OCI-LY7 (cell line): ENCODE measurements at regions not wholly inside any gene's neighbourhood (a gene's known extent, or its start where the extent isn't known, plus 50 kb on each side); places are given as distances from the start of the nearest gene placed in this dataset.

Experiments
- BruUV-seq: library from RNA; stranded (reverse); fragments of 400-500 nt; replicated peaks from 2 replicates; lab custom pipeline; 2021; lab: Mats Ljungman, UMichigan
- CTCF ChIA-PET: fragments of 300-600 bp; sonication (Branson Sonifier 250); formaldehyde crosslinking; loops from one replicate; lab custom pipeline; 2022; ENCODE audit warnings: antibody characterized with exemption; ENCODE audit not compliant: unreplicated experiment; lab: Charles Lee
- POLR2A ChIA-PET: fragments of 300-600 bp; sonication (Branson Sonifier 250); formaldehyde crosslinking; loops from one replicate; lab custom pipeline; 2022; ENCODE audit warnings: antibody characterized with exemption; lab: Charles Lee
- DNase-seq: peaks from one replicate; pipeline ENCODE4 v3.0.0-alpha.2; 2015; ENCODE audit warnings: low spot score
- H2AFZ ChIP-seq: fragments of 200-600 bp; sonication (generic), shearing (Covaris generic); 2 replicates; pipeline ENCODE4 v1.6.1; 2014; ENCODE audit warnings: mild to moderate bottlenecking, antibody characterized with exemption, low read length, moderate library complexity
- H3K27ac ChIP-seq: fragments of 200-600 bp; sonication (generic); 2 replicates; pipeline ENCODE4 v1.5.1; 2014; ENCODE audit warnings: mixed run types, low read depth, mild to moderate bottlenecking, moderate library complexity, low read length, inconsistent platforms; ENCODE audit not compliant: poor library complexity, severe bottlenecking
- H3K36me3 ChIP-seq: fragments of 200-600 bp; sonication (generic); 2 replicates; pipeline ENCODE4 v1.6.1; 2014; ENCODE audit warnings: mild to moderate bottlenecking, antibody characterized with exemption, low read length, moderate library complexity, mixed read lengths; ENCODE audit not compliant: insufficient read depth
- H3K4me1 ChIP-seq: fragments of 200-600 bp; sonication (generic); 2 replicates; pipeline ENCODE4 v1.5.1; 2014; ENCODE audit warnings: mild to moderate bottlenecking, low read length; ENCODE audit not compliant: insufficient read depth, poor library complexity, severe bottlenecking
- H3K4me2 ChIP-seq: fragments of 200-600 bp; sonication (generic); 2 replicates; pipeline ENCODE4 v1.6.1; 2014; ENCODE audit warnings: mild to moderate bottlenecking, low read length
- H3K4me3 ChIP-seq: fragments of 200-600 bp; sonication (generic); 2 replicates; pipeline ENCODE4 v1.5.1; 2014; ENCODE audit warnings: mild to moderate bottlenecking, low read depth, low read length; ENCODE audit not compliant: poor library complexity, severe bottlenecking
- H3K79me2 ChIP-seq: fragments of 200-600 bp; sonication (generic); 2 replicates; pipeline ENCODE4 v1.6.1; 2016; ENCODE audit warnings: low read depth, mild to moderate bottlenecking, low read length, moderate library complexity, mixed read lengths; ENCODE audit not compliant: insufficient read depth
- H3K9me2 ChIP-seq: fragments of 200-600 bp; sonication (generic); 2 replicates; pipeline ENCODE4 v1.6.1; 2016; ENCODE audit warnings: mild to moderate bottlenecking, low read length, mixed read lengths; ENCODE audit not compliant: insufficient read depth
- H3K9me3 ChIP-seq: fragments of 200-600 bp; sonication (generic); 2 replicates; pipeline ENCODE4 v1.6.1; 2014; ENCODE audit warnings: mild to moderate bottlenecking, mixed run types, low read length, mixed read lengths
- H4K20me1 ChIP-seq: fragments of 200-600 bp; sonication (generic); 2 replicates; pipeline ENCODE4 v1.6.1; 2014; ENCODE audit warnings: mild to moderate bottlenecking, antibody characterized with exemption, low read length, moderate library complexity, mixed read lengths; ENCODE audit not compliant: insufficient read depth
- EZH2phosphoT487 ChIP-seq: fragments of 200-600 bp; sonication (generic); IDR thresholded peaks from 2 replicates; pipeline ENCODE4 v1.6.1; 2018; ENCODE audit warnings: low read depth, borderline replicate concordance, mild to moderate bottlenecking, mixed run types, antibody characterized with exemption, low read length, moderate library complexity, mixed read lengths
- intact Hi-C: fragments of 100-400 bp; cut with micrococcal nuclease; formaldehyde crosslinking; loops from one replicate; pipeline ENCODE4 v1.10.0; 2022; ENCODE audit not compliant: unreplicated experiment
- TF ChIP-seq, protein P1 (sequence below): fragments of 200-600 bp; sonication (generic); conservative IDR thresholded peaks from 2 replicates; pipeline ENCODE4 v1.5.1; 2014; ENCODE audit warnings: mild to moderate bottlenecking, antibody characterized with exemption, low read length, moderate library complexity, mixed read lengths

DNA sequence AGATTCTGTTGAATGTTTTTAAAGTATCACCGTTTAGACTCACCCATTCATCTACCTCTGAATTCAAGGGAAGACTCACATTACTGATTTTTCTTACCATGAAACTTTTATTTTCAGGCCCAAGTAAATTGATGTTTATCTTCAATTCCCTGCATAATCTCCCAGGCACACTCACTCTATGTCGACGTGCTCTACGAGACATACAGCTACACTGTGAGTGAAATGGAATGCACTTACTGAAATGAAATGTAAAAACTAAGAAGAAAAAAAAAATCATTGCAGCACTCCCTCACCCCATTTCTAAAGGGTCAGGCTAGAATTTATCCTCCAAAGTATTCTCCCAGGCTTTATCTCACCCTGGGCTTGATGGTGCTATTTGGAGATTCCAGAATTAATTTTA, 987.9 kb downstream of the CCSER2 start:
- BruUV-seq: no TSS peak
- Histone ChIP-seq H3K9me2 (no peaks in the 10 kb centered on the region), H3K27ac (no peak overlapping the region), H3K4me3 (no peak overlapping the region), H3K36me3 (no peaks in the 10 kb centered on the region), H2AFZ (no peak overlapping the region), H3K79me2 (no peaks in the 10 kb centered on the region), H3K4me1 (no peaks in the 10 kb centered on the region), H3K4me2 (no peak overlapping the region), H3K9me3 (no peaks in the 10 kb centered on the region), H4K20me1 (no peaks in the 10 kb centered on the region)
- TF ChIP-seq, protein P1, sequence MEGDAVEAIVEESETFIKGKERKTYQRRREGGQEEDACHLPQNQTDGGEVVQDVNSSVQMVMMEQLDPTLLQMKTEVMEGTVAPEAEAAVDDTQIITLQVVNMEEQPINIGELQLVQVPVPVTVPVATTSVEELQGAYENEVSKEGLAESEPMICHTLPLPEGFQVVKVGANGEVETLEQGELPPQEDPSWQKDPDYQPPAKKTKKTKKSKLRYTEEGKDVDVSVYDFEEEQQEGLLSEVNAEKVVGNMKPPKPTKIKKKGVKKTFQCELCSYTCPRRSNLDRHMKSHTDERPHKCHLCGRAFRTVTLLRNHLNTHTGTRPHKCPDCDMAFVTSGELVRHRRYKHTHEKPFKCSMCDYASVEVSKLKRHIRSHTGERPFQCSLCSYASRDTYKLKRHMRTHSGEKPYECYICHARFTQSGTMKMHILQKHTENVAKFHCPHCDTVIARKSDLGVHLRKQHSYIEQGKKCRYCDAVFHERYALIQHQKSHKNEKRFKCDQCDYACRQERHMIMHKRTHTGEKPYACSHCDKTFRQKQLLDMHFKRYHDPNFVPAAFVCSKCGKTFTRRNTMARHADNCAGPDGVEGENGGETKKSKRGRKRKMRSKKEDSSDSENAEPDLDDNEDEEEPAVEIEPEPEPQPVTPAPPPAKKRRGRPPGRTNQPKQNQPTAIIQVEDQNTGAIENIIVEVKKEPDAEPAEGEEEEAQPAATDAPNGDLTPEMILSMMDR: no peak
- no peak for TF ChIP-seq EZH2phosphoT487
- DNase-seq: no peak
- intact Hi-C loops: no loop called here
- ChIA-PET CTCF (no interaction called here), POLR2A (interaction anchor here (0.6 kb wide), 1 partner anchor 35 kb away, joined by 3 read pairs; no protein-coding TSS in a partner anchor)

DNA sequence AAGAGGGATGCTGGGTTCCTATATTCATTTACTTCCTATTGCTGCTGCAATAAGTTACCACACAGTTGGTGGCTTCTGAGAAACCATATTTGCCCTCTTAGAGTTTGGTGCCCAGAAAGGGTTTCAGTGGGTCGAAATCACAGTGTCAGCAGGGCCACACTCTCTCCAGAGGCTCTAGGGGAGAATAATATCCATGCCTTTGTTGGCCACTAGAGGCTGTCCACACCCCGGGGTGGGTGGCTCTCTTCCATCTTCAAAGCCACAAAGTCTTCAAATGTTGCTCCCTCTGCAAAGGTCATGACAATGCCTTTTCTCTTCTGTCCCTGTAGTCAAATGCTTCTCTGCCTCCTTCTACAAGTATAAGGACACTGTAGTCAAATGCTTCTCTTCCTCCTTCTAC, 989.4 kb downstream of the CCSER2 start:
- Histone ChIP-seq H3K4me3 (no peak overlapping the region), H4K20me1 (no peaks in the 10 kb centered on the region), H3K36me3 (no peaks in the 10 kb centered on the region), H3K79me2 (no peaks in the 10 kb centered on the region), H3K9me2 (no peaks in the 10 kb centered on the region), H3K9me3 (no peaks in the 10 kb centered on the region), H2AFZ (no peak overlapping the region), H3K4me1 (no peaks in the 10 kb centered on the region), H3K4me2 (no peak overlapping the region), H3K27ac (no peak overlapping the region)
- DNase-seq: no peak
- ChIA-PET POLR2A (no interaction called here), CTCF (no interaction called here)
- intact Hi-C loops: no loop called here
- TF ChIP-seq, protein P1: peak; percentile 52; the same call in 1 of the 2 replicates
- TF ChIP-seq EZH2phosphoT487: no peak
- BruUV-seq: no TSS peak

DNA sequence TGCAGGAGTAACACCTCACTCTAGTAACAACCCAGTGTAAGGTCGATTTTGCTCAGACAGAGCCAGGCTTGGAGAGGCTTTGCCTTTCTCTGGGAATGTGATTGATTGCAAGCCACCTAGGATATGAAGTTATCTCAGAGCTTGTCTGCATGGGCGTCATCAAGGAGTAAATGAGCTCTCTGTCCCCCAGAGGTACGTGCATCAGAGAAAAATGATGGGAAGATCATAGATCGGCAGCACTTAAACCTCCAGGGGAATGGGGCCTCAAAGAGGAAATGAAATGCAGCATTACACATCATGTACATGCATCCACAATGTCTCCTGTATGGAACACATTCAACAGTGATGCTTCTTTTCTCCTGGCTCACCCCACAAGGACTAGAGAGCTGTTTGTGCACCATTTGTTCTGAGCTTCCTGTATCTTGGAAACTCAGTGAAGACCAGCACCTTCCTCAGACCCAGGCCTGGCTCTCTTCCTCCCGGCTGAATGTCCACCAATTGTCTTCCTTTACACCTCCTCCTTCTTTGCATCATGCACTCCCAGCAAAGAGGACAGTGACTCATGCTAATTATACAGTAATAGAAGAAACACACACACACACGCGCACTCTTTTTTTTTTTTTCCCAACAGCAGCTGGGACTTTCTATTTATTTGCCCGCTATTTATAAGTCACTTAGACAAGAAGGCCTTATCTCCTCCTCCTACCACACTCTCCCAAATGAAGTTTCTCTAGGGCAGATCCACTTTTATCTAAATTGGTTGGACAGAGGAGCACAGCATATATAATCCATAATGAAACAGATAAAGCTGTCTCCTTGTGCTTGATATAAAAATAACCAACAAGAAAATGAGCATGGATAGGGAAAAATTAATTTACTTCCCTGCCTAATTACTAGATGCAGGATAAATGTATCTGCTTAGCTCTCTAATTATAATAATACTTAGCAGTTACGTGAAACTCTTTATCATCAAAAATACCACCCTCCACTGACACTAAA, 990.7 kb downstream of the CCSER2 start:
- Histone ChIP-seq H3K27ac (no peak overlapping the region), H3K36me3 (no peaks in the 10 kb centered on the region), H3K9me2 (no peaks in the 10 kb centered on the region), H3K79me2 (no peaks in the 10 kb centered on the region), H2AFZ (no peak overlapping the region), H3K9me3 (no peaks in the 10 kb centered on the region), H3K4me1 (no peaks in the 10 kb centered on the region), H4K20me1 (no peaks in the 10 kb centered on the region), H3K4me3 (no peak overlapping the region), H3K4me2 (no peak overlapping the region)
- BruUV-seq: no TSS peak
- intact Hi-C loops: no loop called here
- ChIA-PET POLR2A (interaction anchor here (0.5 kb wide), 1 partner anchor 74 kb away, joined by 4 read pairs; no protein-coding TSS in a partner anchor), CTCF (no interaction called here)
- TF ChIP-seq, protein P1: no peak
- no peak for TF ChIP-seq EZH2phosphoT487
- no peak for DNase-seq
